Uterus (tissue), 2 donors: ENCODE measurements at regions not wholly inside any gene's neighbourhood (a gene's known extent, or its start where the extent isn't known, plus 50 kb on each side); places are given as distances from the start of the nearest gene placed in this dataset.

Source experiments
- CTCF ChIP-seq, 4 experiments: fragments of 200-600 bp in 2 of 4; fragments of 450-650 bp in 2 of 4; sonication (generic) in 2 of 4; IDR thresholded peaks; one replicate each; pipeline ENCODE4 v1.5.1; 2016 to 2019; ENCODE audit warnings: antibody characterized with exemption in 4 of 4, mild to moderate bottlenecking in 2 of 4, moderate library complexity in 1 of 4
- POLR2A ChIP-seq, 2 donors: fragments of 450-650 bp; IDR thresholded peaks; one replicate each; pipeline ENCODE4 v1.6.1; 2016; ENCODE audit warnings: antibody characterized with exemption in 2 of 2, mild to moderate bottlenecking in 1 of 2, moderate library complexity in 1 of 2

GRCh38 chr2:17012297-17012696 is 346.7 kb upstream of the CYRIA start:
- TF ChIP-seq CTCF (IDR thresholded peaks at IDR 0.05) (no peak), POLR2A (IDR thresholded peaks at IDR 0.05) (no peak)
